Mesenchymal stem cell (in vitro differentiated cells and primary cell): ENCODE measurements at regions not wholly inside any gene's neighbourhood (a gene's known extent, or its start where the extent isn't known, plus 50 kb on each side); places are given as distances from the start of the nearest gene placed in this dataset.
A peak's percentile ranks its signal among the peaks of the same experiment; 100 is the strongest.

Source experiments
- DNase-seq: peaks from one replicate; pipeline ENCODE4 v3.0.0-alpha.2; 2013
- H2AFZ ChIP-seq: one replicate; pipeline ENCODE4 v1.6.1; 2013; ENCODE audit warnings: low read depth, mild to moderate bottlenecking, control low read depth, inconsistent platforms, low read length, moderate library complexity
- H2AK5ac ChIP-seq: 2 replicates; pipeline ENCODE4 v1.6.1; 2013; ENCODE audit warnings: low read length, moderate library complexity, mild to moderate bottlenecking, inconsistent platforms; ENCODE audit not compliant: severe bottlenecking
- H2BK120ac ChIP-seq: one replicate; pipeline ENCODE4 v1.6.1; 2013; ENCODE audit warnings: low read depth, mild to moderate bottlenecking, inconsistent platforms, low read length, moderate library complexity
- H2BK12ac ChIP-seq, 2 experiments: one replicate each; pipeline ENCODE4 v1.6.1; 2013; ENCODE audit warnings: inconsistent platforms in 2 of 2, low read length in 2 of 2, mild to moderate bottlenecking in 2 of 2, moderate library complexity in 2 of 2, control low read depth in 1 of 2
- H2BK15ac ChIP-seq: one replicate; pipeline ENCODE4 v1.6.1; 2013; ENCODE audit warnings: mild to moderate bottlenecking, low read depth, inconsistent platforms; ENCODE audit not compliant: poor library complexity, severe bottlenecking
- H2BK5ac ChIP-seq: 2 replicates; pipeline ENCODE4 v1.6.1; 2013; ENCODE audit warnings: low read depth, mild to moderate bottlenecking, low read length, control low read depth, inconsistent platforms; ENCODE audit not compliant: poor library complexity, severe bottlenecking
- H3K14ac ChIP-seq, 2 experiments: one replicate each; pipeline ENCODE4 v1.6.1; 2013; ENCODE audit warnings: inconsistent platforms in 2 of 2, low read length in 2 of 2, control low read depth in 1 of 2, mild to moderate bottlenecking in 1 of 2, moderate library complexity in 1 of 2
- H3K18ac ChIP-seq, 2 experiments: one replicate each; pipeline ENCODE4 v1.6.1; 2013; ENCODE audit warnings: inconsistent platforms in 2 of 2, low read length in 2 of 2, control low read depth in 1 of 2, low read depth in 1 of 2, mild to moderate bottlenecking in 1 of 2
- H3K23ac ChIP-seq, 2 experiments: one replicate each; pipeline ENCODE4 v1.6.1; 2013; ENCODE audit warnings: inconsistent platforms in 2 of 2, low read length in 2 of 2, mild to moderate bottlenecking in 2 of 2, moderate library complexity in 2 of 2, control low read depth in 1 of 2
- H3K27ac ChIP-seq: 2 replicates; pipeline ENCODE4 v1.5.1; 2013; ENCODE audit warnings: mild to moderate bottlenecking, moderate library complexity, low read length, control low read depth, inconsistent platforms; ENCODE audit not compliant: poor library complexity, severe bottlenecking
- H3K27me3 ChIP-seq, 2 experiments: 2 replicates each; pipeline versions ENCODE4 v1.6.1 to v1.7.0; 2013; ENCODE audit warnings: low read length in 2 of 2, mild to moderate bottlenecking in 2 of 2, moderate library complexity in 2 of 2, control low read depth in 1 of 2, inconsistent platforms in 1 of 2; ENCODE audit not compliant: control insufficient read depth in 1 of 2, insufficient read depth in 1 of 2
- H3K36me3 ChIP-seq, 2 experiments: 2 replicates each; pipeline versions ENCODE4 v1.6.1 to v1.7.0; 2013; ENCODE audit warnings: low read length in 2 of 2, control low read depth in 1 of 2, inconsistent platforms in 1 of 2, low read depth in 1 of 2, mild to moderate bottlenecking in 1 of 2; ENCODE audit not compliant: insufficient read depth in 2 of 2, control insufficient read depth in 1 of 2
- H3K4ac ChIP-seq, 2 experiments: one replicate each; pipeline ENCODE4 v1.6.1; 2013; ENCODE audit warnings: inconsistent platforms in 2 of 2, low read length in 2 of 2, mild to moderate bottlenecking in 2 of 2, moderate library complexity in 2 of 2, control low read depth in 1 of 2, low read depth in 1 of 2
- H3K4me1 ChIP-seq: 2 replicates; pipeline ENCODE4 v1.6.1; 2013; ENCODE audit warnings: low read depth, low read length, control low read depth; ENCODE audit not compliant: control insufficient read depth, insufficient read depth
- H3K4me2 ChIP-seq: 2 replicates; pipeline ENCODE4 v1.6.1; 2013; ENCODE audit warnings: low read length, mild to moderate bottlenecking, inconsistent platforms; ENCODE audit not compliant: poor library complexity, severe bottlenecking
- H3K4me3 ChIP-seq, 2 experiments: 2 replicates each; pipeline versions ENCODE4 v1.5.1 to v1.7.0; 2013; ENCODE audit warnings: low read length in 2 of 2, mild to moderate bottlenecking in 2 of 2, control low read depth in 1 of 2, low read depth in 1 of 2; ENCODE audit not compliant: insufficient read depth in 1 of 2
- H3K79me1 ChIP-seq: replicated peaks from 2 replicates; pipeline ENCODE4 v1.6.1; 2013; ENCODE audit warnings: mild to moderate bottlenecking, control low read depth, low read length, inconsistent platforms; ENCODE audit not compliant: poor library complexity, severe bottlenecking
- H3K9ac ChIP-seq: 2 replicates; pipeline ENCODE4 v1.7.0; 2013; ENCODE audit warnings: mild to moderate bottlenecking, low read length, moderate library complexity
- H3K9me3 ChIP-seq: 2 replicates; pipeline ENCODE4 v1.7.0; 2013; ENCODE audit warnings: mild to moderate bottlenecking, low read length; ENCODE audit not compliant: control insufficient read depth
- H4K8ac ChIP-seq: one replicate; pipeline ENCODE4 v1.6.1; 2013; ENCODE audit warnings: inconsistent platforms, mild to moderate bottlenecking, low read length, moderate library complexity
- H4K91ac ChIP-seq: one replicate; pipeline ENCODE4 v1.6.1; 2013; ENCODE audit warnings: mild to moderate bottlenecking, low read length, inconsistent platforms
- WGBS: methylation state at CpG from one replicate; pipeline ENCODE4 v1.1.7; 2013; ENCODE audit warnings: mixed read lengths; 5-methylcytosine and 5-hydroxymethylcytosine counted together

GRCh38 chr7:22628112-22628511 is 98.9 kb upstream of the IL6 start:
- H3K9me3 ChIP-seq = no peaks in the 10 kb centered on the region
- no peak overlapping the region for H3K4me3 ChIP-seq

GRCh38 chr7:22627136-22627535 is 99.9 kb upstream of the IL6 start:
- H2AK5ac ChIP-seq = no peak overlapping the region
- no peaks in the 10 kb centered on the region for H3K36me3 ChIP-seq
- no peak overlapping the region for H3K4me2 ChIP-seq
- H4K8ac ChIP-seq = no peak overlapping the region
- H3K9ac ChIP-seq = no peak overlapping the region
- no peak overlapping the region for H2AFZ ChIP-seq
- no peaks in the 10 kb centered on the region for H3K79me1 ChIP-seq
- no peak overlapping the region for H3K4me3 ChIP-seq
- 42% methylated on average over 1 of the region's 2 CpGs for WGBS
- H2BK15ac ChIP-seq = no peak overlapping the region
- H4K91ac ChIP-seq = no peak overlapping the region
- H2BK12ac ChIP-seq = no peak overlapping the region
- no peak overlapping the region for H3K18ac ChIP-seq
- DNase-seq = peak; percentile 43
- H2BK5ac ChIP-seq = no peak overlapping the region
- H3K4ac ChIP-seq = no peak overlapping the region
- no peak overlapping the region for H3K14ac ChIP-seq
- H3K27ac ChIP-seq = no peak overlapping the region
- peaks cover 4% of the 10 kb centered on the region for H3K9me3 ChIP-seq
- no peak overlapping the region for H3K23ac ChIP-seq
- no peaks in the 10 kb centered on the region for H3K27me3 ChIP-seq
- H2BK120ac ChIP-seq = no peak overlapping the region
- no peaks in the 10 kb centered on the region for H3K4me1 ChIP-seq

More at GRCh38 chr7:22628112-22628511, 98.9 kb upstream of the IL6 start:
- Histone ChIP-seq H3K18ac (no peak overlapping the region), H2BK120ac (no peak overlapping the region), H3K14ac (no peak overlapping the region), H3K23ac (no peak overlapping the region), H3K4me2 (no peak overlapping the region), H3K79me1 (no peaks in the 10 kb centered on the region), H2AK5ac (no peak overlapping the region), H4K91ac (no peak overlapping the region), H3K27ac (no peak overlapping the region), H4K8ac (no peak overlapping the region), H2BK15ac (no peak overlapping the region), H3K27me3 (no peaks in the 10 kb centered on the region), H2AFZ (no peak overlapping the region), H3K9ac (no peak overlapping the region), H3K4me1 (no peaks in the 10 kb centered on the region), H3K36me3 (no peaks in the 10 kb centered on the region), H3K4ac (no peak overlapping the region), H2BK12ac (no peak overlapping the region), H2BK5ac (no peak overlapping the region)
- no CpG with 5 or more reads among the region's 1 CpG for WGBS
- no peak for DNase-seq

- Histone ChIP-seq H2BK15ac (no peak overlapping the region), H2BK5ac (no peak overlapping the region), H4K91ac (no peak overlapping the region), H2BK12ac (no peak overlapping the region), H3K4me1 (no peaks in the 10 kb centered on the region), H4K8ac (no peak overlapping the region), H3K27me3 (no peaks in the 10 kb centered on the region), H2AFZ (no peak overlapping the region), H3K9me3 (peaks cover 8% of the 10 kb centered on the region), H3K14ac (no peak overlapping the region), H3K4ac (no peak overlapping the region), H3K79me1 (no peaks in the 10 kb centered on the region), H3K27ac (no peak overlapping the region), H3K4me2 (no peak overlapping the region), H2AK5ac (no peak overlapping the region), H3K18ac (no peak overlapping the region), H2BK120ac (no peak overlapping the region), H3K36me3 (no peaks in the 10 kb centered on the region), H3K9ac (no peak overlapping the region), H3K4me3 (no peak overlapping the region), H3K23ac (no peak overlapping the region)
- no peak for DNase-seq
- 96% methylated on average over 1 of the region's 1 CpG for WGBS
These were observed 101.7 kb upstream of the IL6 start for GRCh38 chr7:22625251-22625650.

GRCh38 chr7:22624781-22625180 is 102.2 kb upstream of the IL6 start:
- no peak overlapping the region for H3K18ac ChIP-seq
- H3K27ac ChIP-seq = no peak overlapping the region
- H3K4me2 ChIP-seq = no peak overlapping the region
- H2AFZ ChIP-seq = no peak overlapping the region
- no peak overlapping the region for H3K14ac ChIP-seq
- DNase-seq = no peak
- H3K9ac ChIP-seq = no peak overlapping the region
- H2BK5ac ChIP-seq = no peak overlapping the region
- H2BK15ac ChIP-seq = no peak overlapping the region
- H2BK120ac ChIP-seq = no peak overlapping the region
- peaks cover 12% of the 10 kb centered on the region for H3K9me3 ChIP-seq
- no peak overlapping the region for H4K8ac ChIP-seq
- H2BK12ac ChIP-seq = no peak overlapping the region
- no peak overlapping the region for H3K4me3 ChIP-seq
- H3K27me3 ChIP-seq = no peaks in the 10 kb centered on the region
- H2AK5ac ChIP-seq = no peak overlapping the region
- WGBS = 100% methylated on average over 2 of the region's 3 CpGs
- H3K36me3 ChIP-seq = no peaks in the 10 kb centered on the region
- no peak overlapping the region for H3K4ac ChIP-seq
- H3K4me1 ChIP-seq = no peaks in the 10 kb centered on the region
- H4K91ac ChIP-seq = no peak overlapping the region
- H3K23ac ChIP-seq = no peak overlapping the region
- H3K79me1 ChIP-seq = no peaks in the 10 kb centered on the region
